MM.1S (cell line): ENCODE measurements at regions not wholly inside any gene's neighbourhood (a gene's known extent, or its start where the extent isn't known, plus 50 kb on each side); places are given as distances from the start of the nearest gene placed in this dataset.

Experiments
- EZH2 ChIP-seq: fragments of 300-600 bp; sonication (generic); optimal IDR thresholded peaks from 2 replicates; pipeline ENCODE3; 2017; ENCODE audit warnings: low read depth, mild to moderate bottlenecking, antibody characterized with exemption, low read length, mixed read lengths
- TF ChIP-seq, protein P1 (sequence below): fragments of 300-600 bp; sonication (generic); IDR thresholded peaks from 2 replicates; pipeline ENCODE4 v1.5.1; 2016; ENCODE audit warnings: antibody characterized with exemption, low read length, mixed read lengths

DNA sequence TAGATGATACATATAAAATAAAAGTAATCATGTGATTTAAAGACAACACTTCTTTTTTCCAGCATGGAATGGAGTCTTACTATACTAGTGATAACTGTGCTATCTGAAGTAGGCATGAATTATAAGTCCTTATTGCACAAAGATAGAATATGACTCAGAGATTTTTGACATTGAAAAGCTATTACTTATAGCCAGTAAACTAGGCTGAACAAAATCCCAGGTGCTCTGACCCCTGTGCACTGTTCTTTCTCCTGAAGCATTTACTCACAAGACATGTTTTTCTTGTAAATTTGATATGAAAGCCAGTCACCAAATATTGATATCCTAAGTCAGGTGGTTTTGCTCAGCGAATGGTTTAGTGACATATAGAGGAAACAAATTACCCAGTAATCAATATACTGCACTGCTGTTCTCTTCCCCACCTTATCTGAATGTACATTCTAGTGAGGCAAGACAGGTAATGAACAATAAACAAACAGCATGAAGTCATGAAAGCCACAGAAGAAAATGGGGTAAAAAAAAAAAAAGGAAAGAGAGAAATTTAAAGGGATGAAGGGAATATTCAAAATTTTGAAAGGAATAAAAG, 1567.0 kb upstream of the SPRY2 start:
- TF ChIP-seq EZH2 = no peak
- TF ChIP-seq, protein P1, sequence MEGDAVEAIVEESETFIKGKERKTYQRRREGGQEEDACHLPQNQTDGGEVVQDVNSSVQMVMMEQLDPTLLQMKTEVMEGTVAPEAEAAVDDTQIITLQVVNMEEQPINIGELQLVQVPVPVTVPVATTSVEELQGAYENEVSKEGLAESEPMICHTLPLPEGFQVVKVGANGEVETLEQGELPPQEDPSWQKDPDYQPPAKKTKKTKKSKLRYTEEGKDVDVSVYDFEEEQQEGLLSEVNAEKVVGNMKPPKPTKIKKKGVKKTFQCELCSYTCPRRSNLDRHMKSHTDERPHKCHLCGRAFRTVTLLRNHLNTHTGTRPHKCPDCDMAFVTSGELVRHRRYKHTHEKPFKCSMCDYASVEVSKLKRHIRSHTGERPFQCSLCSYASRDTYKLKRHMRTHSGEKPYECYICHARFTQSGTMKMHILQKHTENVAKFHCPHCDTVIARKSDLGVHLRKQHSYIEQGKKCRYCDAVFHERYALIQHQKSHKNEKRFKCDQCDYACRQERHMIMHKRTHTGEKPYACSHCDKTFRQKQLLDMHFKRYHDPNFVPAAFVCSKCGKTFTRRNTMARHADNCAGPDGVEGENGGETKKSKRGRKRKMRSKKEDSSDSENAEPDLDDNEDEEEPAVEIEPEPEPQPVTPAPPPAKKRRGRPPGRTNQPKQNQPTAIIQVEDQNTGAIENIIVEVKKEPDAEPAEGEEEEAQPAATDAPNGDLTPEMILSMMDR = no peak
